HG03175 (cell line): ENCODE measurements at regions not wholly inside any gene's neighbourhood (a gene's known extent, or its start where the extent isn't known, plus 50 kb on each side); places are given as distances from the start of the nearest gene placed in this dataset.

Experiments used
- ATAC-seq: cut with Tn5 transposase; IDR thresholded peaks from one replicate; pipeline ENCODE4 v1.9.1; 2021; ENCODE audit warnings: mild to moderate bottlenecking, moderate library complexity; ENCODE audit not compliant: unreplicated experiment

GRCh38 chr19:28497887-28498286 lies 715.1 kb downstream of the UQCRFS1 start:
- ATAC-seq, result no peak

- no peak for ATAC-seq
These were observed 715.8 kb downstream of the UQCRFS1 start for GRCh38 chr19:28497137-28497536.

GRCh38 chr19:28495046-28495445 lies 717.9 kb downstream of the UQCRFS1 start:
- no peak for ATAC-seq

GRCh38 chr19:28494461-28494860 lies 718.5 kb downstream of the UQCRFS1 start:
- ATAC-seq, result no peak

GRCh38 chr19:28493884-28494283 lies 719.1 kb downstream of the UQCRFS1 start:
- no peak for ATAC-seq

- ATAC-seq, result no peak
These were observed 720.3 kb downstream of the UQCRFS1 start for GRCh38 chr19:28492621-28493020.

GRCh38 chr19:28492201-28492600 lies 720.8 kb downstream of the UQCRFS1 start:
- no peak for ATAC-seq

GRCh38 chr19:28489776-28490175 lies 723.2 kb downstream of the UQCRFS1 start:
- no peak for ATAC-seq

GRCh38 chr19:28489126-28489660 lies 723.8 kb downstream of the UQCRFS1 start:
- no peak for ATAC-seq

GRCh38 chr19:28487999-28488398 lies 725.0 kb downstream of the UQCRFS1 start:
- no peak for ATAC-seq

GRCh38 chr19:28486926-28487325 lies 726.0 kb downstream of the UQCRFS1 start:
- ATAC-seq, result no peak

GRCh38 chr19:28486473-28486872 lies 726.5 kb downstream of the UQCRFS1 start:
- no peak for ATAC-seq

- ATAC-seq, result no peak
These were observed 727.7 kb downstream of the UQCRFS1 start for GRCh38 chr19:28485292-28485691.

- ATAC-seq, result no peak
These were observed 729.8 kb downstream of the UQCRFS1 start for GRCh38 chr19:28483197-28483596.

GRCh38 chr19:28482221-28482620 lies 730.7 kb downstream of the UQCRFS1 start:
- ATAC-seq, result no peak

GRCh38 chr19:28481674-28482073 lies 731.3 kb downstream of the UQCRFS1 start:
- no peak for ATAC-seq

GRCh38 chr19:28475525-28475924 lies 737.4 kb downstream of the UQCRFS1 start:
- ATAC-seq, result no peak

- no peak for ATAC-seq
These were observed 740.1 kb downstream of the UQCRFS1 start for GRCh38 chr19:28472843-28473242.

GRCh38 chr19:28471731-28472510 lies 741.0 kb downstream of the UQCRFS1 start:
- ATAC-seq, result no peak

- no peak for ATAC-seq
These were observed 743.4 kb downstream of the UQCRFS1 start for GRCh38 chr19:28469544-28469943.

- no peak for ATAC-seq
These were observed 744.1 kb downstream of the UQCRFS1 start for GRCh38 chr19:28468701-28469459.
